GM12878 (cell line): ENCODE measurements at regions not wholly inside any gene's neighbourhood (a gene's known extent, or its start where the extent isn't known, plus 50 kb on each side); places are given as distances from the start of the nearest gene placed in this dataset.

Experiments
- ATAC-seq: fragments of 200-7000 bp; cut with Tn5 transposase; 3 replicates; pipeline ENCODE4 v1.9.1; 2020; ENCODE audit warnings: mild to moderate bottlenecking, moderate library complexity
- BruUV-seq: library from RNA; stranded (reverse); fragments of 400-500 nt; replicated peaks from 2 replicates; lab custom pipeline; 2021; lab: Mats Ljungman, UMichigan
- CTCF ChIA-PET: fragments of 300-600 bp; sonication (Branson Sonifier 250); formaldehyde crosslinking; extraction: SDS; loops from one replicate; lab custom pipeline; 2021; ENCODE audit warnings: inconsistent platforms; lab: Yijun Ruan, JAX
- POLR2A ChIA-PET: fragments of 350-600 bp; formaldehyde crosslinking; extraction: SDS; loops from one replicate; lab custom pipeline; 2021; ENCODE audit warnings: inconsistent platforms; lab: Charles Lee
- RAD21 ChIA-PET: fragments of 300-600 bp; sonication (Branson Sonifier 250); formaldehyde crosslinking; loops from one replicate; lab custom pipeline; 2023; ENCODE audit warnings: antibody characterized with exemption; ENCODE audit not compliant: unreplicated experiment; lab: Charles Lee
- SMC1A ChIA-PET: fragments of 300-600 bp; sonication (Branson Sonifier 250); formaldehyde crosslinking; loops from one replicate; lab custom pipeline; 2023; ENCODE audit not compliant: unreplicated experiment, uncharacterized antibody; lab: Charles Lee
- DNase-seq: peaks from one replicate; pipeline ENCODE4 v3.0.0-alpha.2; 2011; ENCODE audit warnings: low read depth, low spot score
- FAIRE-seq: peaks from 3 replicates; lab custom pipeline; 2011; peaks lifted over from hg19 to GRCh38; lab: Jason Lieb, UNC
- H2AFZ ChIP-seq: 2 replicates; pipeline ENCODE4 v1.6.0; 2011; ENCODE audit warnings: low read depth, low read length, control low read depth; ENCODE audit not compliant: control insufficient read depth
- H3K27ac ChIP-seq: 2 replicates; pipeline ENCODE4 v1.5.1; 2011; ENCODE audit warnings: control low read depth; ENCODE audit not compliant: control insufficient read depth, insufficient read depth
- H3K27me3 ChIP-seq, 2 experiments: replicated peaks in 1 of 2; 2 replicates each; pipeline versions ENCODE4 v1.6.0 to v1.6.1; 2011; ENCODE audit warnings: low read length in 1 of 2; ENCODE audit not compliant: control insufficient read depth in 2 of 2, insufficient read depth in 2 of 2
- H3K36me3 ChIP-seq, 2 experiments: 2 replicates each; pipeline ENCODE4 v1.5.1; 2011; ENCODE audit warnings: low read length in 1 of 2; ENCODE audit not compliant: control insufficient read depth in 2 of 2, insufficient read depth in 2 of 2
- H3K4me1 ChIP-seq: 2 replicates; pipeline ENCODE4 v1.6.1; 2011; ENCODE audit warnings: mild to moderate bottlenecking, low read length, moderate library complexity, mixed read lengths; ENCODE audit not compliant: control insufficient read depth, insufficient read depth
- H3K4me2 ChIP-seq: 2 replicates; pipeline ENCODE4 v1.6.0; 2011; ENCODE audit warnings: control low read depth; ENCODE audit not compliant: control insufficient read depth, insufficient read depth
- H3K4me3 ChIP-seq: fragments of 200-600 bp; sonication (generic); 2 replicates; pipeline ENCODE4 v1.5.1; 2016
- H3K79me2 ChIP-seq: 2 replicates; pipeline ENCODE4 v1.6.0; 2011; ENCODE audit warnings: low read length; ENCODE audit not compliant: control insufficient read depth, insufficient read depth
- H3K9ac ChIP-seq: 2 replicates; pipeline ENCODE4 v1.8.0; 2011; ENCODE audit warnings: low read length, control low read depth, mixed read lengths; ENCODE audit not compliant: control insufficient read depth, insufficient read depth
- H3K9me3 ChIP-seq: replicated peaks from 3 replicates; pipeline ENCODE4 v1.5.1; 2011; ENCODE audit warnings: mild to moderate bottlenecking, low read length; ENCODE audit not compliant: control insufficient read depth, insufficient read depth
- H4K20me1 ChIP-seq: 2 replicates; pipeline ENCODE4 v1.6.0; 2011; ENCODE audit not compliant: control insufficient read depth, insufficient read depth
- WGBS: methylation state at CpG from one replicate; pipeline ENCODE4 v1.1.6; 2016; ENCODE audit warnings: low lambda C conversion rate; ENCODE audit not compliant: insufficient replicate concordance, insufficient coverage; ENCODE audit errors: missing lambda C conversion rate; 5-methylcytosine and 5-hydroxymethylcytosine counted together
- in situ Hi-C: fragments of 300-500 bp; cut with MboI; formaldehyde crosslinking; loops from 9 replicates; pipeline ENCODE4 v1.14.3; 2018; ENCODE audit warnings: mixed read lengths
- intact Hi-C: fragments of 100-400 bp; cut with micrococcal nuclease; formaldehyde crosslinking; loops from one replicate; pipeline ENCODE4 v1.14.2; 2022; ENCODE audit not compliant: unreplicated experiment
- TF ChIP-seq, protein P1 (sequence below): IDR thresholded peaks from 2 replicates; pipeline ENCODE4 v1.6.1; 2012; ENCODE audit warnings: mild to moderate bottlenecking, low read depth, low read length
- TF ChIP-seq, protein P2 (sequence below): fragments of 450-650 bp; IDR thresholded peaks from 2 replicates; pipeline ENCODE4 v1.6.1; 2017; ENCODE audit warnings: mild to moderate bottlenecking, moderate library complexity

DNA sequence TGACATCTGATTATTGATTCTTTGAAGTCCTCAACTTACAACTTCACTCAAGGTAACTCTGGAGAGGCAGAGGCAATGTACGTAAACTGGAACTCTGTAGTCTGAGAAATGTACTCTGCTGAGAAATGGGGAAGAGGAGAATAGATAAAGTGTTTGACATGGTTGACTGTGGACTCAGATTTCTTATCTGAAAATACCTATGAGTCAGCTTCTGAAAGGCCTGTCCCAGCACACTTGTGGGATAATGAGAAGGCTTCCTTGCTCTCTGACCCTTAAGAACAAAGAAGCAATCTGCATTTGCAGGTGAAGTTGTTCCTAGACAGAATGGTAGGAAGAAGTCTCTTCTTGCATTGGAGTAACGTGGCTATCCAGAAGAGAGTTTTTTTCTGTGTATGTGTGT lies 1573.5 kb downstream of the BRINP3 start:
- no peaks in the 10 kb centered on the region for H3K27me3 ChIP-seq
- BruUV-seq: no TSS peak
- intact Hi-C loops: no loop called here
- POLR2A ChIA-PET: no interaction called here
- no peak overlapping the region for H2AFZ ChIP-seq
- CTCF ChIA-PET: no interaction called here
- no peak overlapping the region for H3K9ac ChIP-seq
- SMC1A ChIA-PET: no interaction called here
- TF ChIP-seq, protein P1, sequence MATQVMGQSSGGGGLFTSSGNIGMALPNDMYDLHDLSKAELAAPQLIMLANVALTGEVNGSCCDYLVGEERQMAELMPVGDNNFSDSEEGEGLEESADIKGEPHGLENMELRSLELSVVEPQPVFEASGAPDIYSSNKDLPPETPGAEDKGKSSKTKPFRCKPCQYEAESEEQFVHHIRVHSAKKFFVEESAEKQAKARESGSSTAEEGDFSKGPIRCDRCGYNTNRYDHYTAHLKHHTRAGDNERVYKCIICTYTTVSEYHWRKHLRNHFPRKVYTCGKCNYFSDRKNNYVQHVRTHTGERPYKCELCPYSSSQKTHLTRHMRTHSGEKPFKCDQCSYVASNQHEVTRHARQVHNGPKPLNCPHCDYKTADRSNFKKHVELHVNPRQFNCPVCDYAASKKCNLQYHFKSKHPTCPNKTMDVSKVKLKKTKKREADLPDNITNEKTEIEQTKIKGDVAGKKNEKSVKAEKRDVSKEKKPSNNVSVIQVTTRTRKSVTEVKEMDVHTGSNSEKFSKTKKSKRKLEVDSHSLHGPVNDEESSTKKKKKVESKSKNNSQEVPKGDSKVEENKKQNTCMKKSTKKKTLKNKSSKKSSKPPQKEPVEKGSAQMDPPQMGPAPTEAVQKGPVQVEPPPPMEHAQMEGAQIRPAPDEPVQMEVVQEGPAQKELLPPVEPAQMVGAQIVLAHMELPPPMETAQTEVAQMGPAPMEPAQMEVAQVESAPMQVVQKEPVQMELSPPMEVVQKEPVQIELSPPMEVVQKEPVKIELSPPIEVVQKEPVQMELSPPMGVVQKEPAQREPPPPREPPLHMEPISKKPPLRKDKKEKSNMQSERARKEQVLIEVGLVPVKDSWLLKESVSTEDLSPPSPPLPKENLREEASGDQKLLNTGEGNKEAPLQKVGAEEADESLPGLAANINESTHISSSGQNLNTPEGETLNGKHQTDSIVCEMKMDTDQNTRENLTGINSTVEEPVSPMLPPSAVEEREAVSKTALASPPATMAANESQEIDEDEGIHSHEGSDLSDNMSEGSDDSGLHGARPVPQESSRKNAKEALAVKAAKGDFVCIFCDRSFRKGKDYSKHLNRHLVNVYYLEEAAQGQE: no peak
- TF ChIP-seq, protein P2, sequence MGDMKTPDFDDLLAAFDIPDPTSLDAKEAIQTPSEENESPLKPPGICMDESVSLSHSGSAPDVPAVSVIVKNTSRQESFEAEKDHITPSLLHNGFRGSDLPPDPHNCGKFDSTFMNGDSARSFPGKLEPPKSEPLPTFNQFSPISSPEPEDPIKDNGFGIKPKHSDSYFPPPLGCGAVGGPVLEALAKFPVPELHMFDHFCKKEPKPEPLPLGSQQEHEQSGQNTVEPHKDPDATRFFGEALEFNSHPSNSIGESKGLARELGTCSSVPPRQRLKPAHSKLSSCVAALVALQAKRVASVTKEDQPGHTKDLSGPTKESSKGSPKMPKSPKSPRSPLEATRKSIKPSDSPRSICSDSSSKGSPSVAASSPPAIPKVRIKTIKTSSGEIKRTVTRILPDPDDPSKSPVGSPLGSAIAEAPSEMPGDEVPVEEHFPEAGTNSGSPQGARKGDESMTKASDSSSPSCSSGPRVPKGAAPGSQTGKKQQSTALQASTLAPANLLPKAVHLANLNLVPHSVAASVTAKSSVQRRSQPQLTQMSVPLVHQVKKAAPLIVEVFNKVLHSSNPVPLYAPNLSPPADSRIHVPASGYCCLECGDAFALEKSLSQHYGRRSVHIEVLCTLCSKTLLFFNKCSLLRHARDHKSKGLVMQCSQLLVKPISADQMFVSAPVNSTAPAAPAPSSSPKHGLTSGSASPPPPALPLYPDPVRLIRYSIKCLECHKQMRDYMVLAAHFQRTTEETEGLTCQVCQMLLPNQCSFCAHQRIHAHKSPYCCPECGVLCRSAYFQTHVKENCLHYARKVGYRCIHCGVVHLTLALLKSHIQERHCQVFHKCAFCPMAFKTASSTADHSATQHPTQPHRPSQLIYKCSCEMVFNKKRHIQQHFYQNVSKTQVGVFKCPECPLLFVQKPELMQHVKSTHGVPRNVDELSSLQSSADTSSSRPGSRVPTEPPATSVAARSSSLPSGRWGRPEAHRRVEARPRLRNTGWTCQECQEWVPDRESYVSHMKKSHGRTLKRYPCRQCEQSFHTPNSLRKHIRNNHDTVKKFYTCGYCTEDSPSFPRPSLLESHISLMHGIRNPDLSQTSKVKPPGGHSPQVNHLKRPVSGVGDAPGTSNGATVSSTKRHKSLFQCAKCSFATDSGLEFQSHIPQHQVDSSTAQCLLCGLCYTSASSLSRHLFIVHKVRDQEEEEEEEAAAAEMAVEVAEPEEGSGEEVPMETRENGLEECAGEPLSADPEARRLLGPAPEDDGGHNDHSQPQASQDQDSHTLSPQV: no peak
- in situ Hi-C loops: no loop called here
- RAD21 ChIA-PET: no interaction called here
- DNase-seq: no peak
- no peaks in the 10 kb centered on the region for H3K4me1 ChIP-seq
- H3K4me2 ChIP-seq: no peak overlapping the region
- H3K4me3 ChIP-seq: no peak overlapping the region
- WGBS: 39% methylated on average over 2 of the region's 2 CpGs
- no peak for FAIRE-seq
- H4K20me1 ChIP-seq: no peaks in the 10 kb centered on the region
- H3K36me3 ChIP-seq: no peaks in the 10 kb centered on the region
- no peaks in the 10 kb centered on the region for H3K9me3 ChIP-seq
- no peak for ATAC-seq
- no peak overlapping the region for H3K27ac ChIP-seq
- H3K79me2 ChIP-seq: no peaks in the 10 kb centered on the region
